NCI-H1930 (cell line): ENCODE measurements at regions not wholly inside any gene's neighbourhood (a gene's known extent, or its start where the extent isn't known, plus 50 kb on each side); places are given as distances from the start of the nearest gene placed in this dataset.

Experiments used
- DNase-seq, 2 experiments: peaks; one replicate each; lab custom pipeline; 2025; lab: John Stamatoyannopoulos, UW

DNA sequence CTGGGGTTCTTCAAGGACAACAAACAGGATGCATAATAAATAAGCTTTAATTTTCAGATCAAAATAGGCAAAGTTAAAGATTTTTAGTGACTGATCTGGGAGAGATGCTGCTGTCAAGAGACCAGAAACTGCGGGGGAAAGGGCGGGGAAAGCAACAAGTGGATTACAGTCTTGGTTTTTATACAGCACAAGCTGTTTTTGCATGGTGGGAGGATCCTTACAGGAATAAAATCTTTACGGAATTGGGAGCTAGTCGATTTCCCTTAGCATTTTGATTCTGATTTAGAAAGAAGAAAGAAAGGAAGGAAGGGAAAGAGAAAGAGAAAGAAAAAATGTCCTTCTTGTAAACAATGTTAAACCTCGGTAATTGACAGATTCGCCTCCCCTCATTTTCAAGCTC lies 242.3 kb upstream of the SP8 start:
- no peak for DNase-seq

- DNase-seq = no peak
Measured at GRCh38 chr7:21030237-21030871, 243.7 kb upstream of the SP8 start.

DNA sequence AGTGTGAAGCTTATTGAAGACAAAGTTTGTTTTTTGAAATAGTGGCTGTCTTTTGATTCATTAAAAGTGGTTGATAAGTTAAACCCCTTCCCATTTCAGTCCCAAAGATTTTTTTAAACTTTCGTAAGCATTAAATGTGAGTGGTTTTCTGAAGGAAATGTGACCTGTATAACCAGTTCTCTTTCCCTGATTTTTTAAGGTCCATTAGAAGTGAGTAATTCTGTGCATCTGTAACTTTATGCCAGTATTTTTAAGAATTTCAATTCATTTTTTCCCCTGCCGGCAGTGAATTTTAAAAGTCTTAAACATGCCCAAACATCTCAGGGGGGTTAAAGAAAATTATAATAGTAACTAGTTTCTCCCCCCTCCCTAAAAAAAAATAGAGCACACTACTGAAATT lies 254.6 kb upstream of the SP8 start:
- DNase-seq = no peak

GRCh38 chr7:21041666-21042065 lies 255.0 kb upstream of the SP8 start:
- no peak for DNase-seq

GRCh38 chr7:21044384-21044783 lies 257.7 kb upstream of the SP8 start:
- no peak for DNase-seq

DNA sequence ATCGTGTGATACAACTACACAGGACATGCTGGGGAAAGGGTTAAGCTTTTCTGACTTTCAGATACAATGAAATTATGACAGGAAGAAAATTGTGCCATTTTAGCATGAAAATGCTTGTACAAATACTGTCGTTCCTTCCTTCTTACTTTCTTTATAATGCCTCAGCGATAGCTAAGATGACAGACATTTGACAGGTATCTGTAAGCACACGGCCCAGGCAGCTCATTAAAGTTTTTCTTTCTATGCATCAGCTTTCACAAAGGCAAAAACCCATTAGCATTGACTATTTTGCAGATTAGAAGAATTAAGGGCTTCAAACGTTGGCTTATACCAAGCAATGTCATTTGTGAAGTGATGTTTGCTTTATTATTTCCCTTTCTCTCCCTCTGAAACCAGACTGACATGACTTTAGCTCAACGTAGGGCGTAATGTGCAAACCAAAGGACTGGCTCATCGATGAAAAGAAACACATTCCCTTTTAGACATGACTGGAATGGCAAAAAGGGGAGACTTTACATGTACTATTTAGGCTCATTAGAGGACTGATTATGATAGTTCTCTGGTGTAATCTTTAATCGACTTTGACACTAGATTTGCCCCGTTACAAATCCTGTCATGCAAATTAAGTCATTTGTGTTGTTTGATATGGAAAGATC lies 258.4 kb upstream of the SP8 start:
- DNase-seq = no peak

- DNase-seq = no peak
Measured at GRCh38 chr7:21051865-21052264, 265.2 kb upstream of the SP8 start.

DNA sequence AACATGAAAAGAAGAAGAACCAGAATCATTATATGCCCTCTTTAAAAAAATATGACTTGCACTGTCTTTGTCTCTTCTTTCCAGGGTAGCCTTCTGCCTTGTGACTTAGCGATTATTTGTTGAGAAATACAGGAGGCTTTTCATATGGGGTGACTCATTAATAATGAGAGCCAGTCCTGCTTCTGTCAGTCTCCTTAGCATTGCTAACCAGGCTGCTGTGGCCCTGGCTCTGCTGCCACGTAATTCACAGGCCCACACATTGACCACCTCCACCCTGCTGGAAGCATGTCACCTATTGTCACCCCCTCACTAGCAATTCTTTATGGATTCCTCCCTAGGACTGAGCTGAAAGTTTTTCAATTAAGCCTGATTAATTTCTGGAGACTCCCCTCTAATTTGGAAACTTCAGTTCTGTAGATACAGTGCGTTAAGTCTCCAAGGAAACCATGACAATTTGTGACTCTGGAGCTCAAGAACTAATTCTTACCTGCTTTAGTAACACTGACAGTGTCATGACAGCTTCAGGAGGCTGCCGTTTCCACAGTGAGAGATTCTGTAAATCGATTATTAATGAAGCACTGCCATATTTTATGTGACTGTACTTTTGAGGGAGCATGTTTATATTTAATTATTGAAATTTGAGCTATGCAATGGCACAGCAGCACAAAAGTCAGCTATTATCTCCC lies 267.9 kb upstream of the SP8 start:
- DNase-seq = no peak

DNA sequence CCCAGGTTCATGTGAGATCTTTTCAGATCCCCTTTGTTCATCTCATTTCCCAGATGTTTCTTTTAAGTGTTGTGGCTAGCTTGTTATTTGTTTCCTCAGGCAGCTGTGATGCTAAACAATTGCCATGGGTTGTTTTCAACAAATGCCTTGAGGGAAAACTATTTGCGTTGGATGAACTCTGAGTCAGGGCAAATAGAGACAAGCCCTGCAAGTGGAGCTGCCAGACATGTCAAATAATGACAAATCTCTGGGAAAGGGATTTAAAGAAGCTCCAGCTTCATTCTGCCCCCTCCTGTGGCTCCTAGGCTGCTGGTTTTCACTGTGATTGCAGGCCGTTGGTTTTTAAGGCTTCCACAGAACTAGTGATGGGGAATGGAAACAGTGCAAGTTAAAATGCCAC lies 272.4 kb upstream of the SP8 start:
- no peak for DNase-seq

DNA sequence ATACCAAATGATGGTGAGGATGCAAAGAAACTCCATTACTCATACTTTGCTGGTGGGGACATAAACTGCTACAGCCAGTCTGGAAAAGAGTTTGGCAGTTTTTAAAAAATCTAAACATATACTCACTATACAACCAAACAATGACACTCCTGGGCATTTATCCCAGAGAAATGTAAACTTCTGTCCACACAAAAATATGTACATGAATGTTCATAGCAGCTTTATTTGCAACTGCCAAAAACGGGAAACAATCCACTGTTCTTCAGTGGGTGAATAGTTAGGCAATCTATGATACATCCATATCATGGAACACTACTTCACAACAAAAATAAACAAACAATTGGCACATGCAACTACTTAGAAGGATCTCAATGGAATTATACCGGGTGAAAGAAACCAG lies 276.4 kb upstream of the SP8 start:
- no peak for DNase-seq

DNA sequence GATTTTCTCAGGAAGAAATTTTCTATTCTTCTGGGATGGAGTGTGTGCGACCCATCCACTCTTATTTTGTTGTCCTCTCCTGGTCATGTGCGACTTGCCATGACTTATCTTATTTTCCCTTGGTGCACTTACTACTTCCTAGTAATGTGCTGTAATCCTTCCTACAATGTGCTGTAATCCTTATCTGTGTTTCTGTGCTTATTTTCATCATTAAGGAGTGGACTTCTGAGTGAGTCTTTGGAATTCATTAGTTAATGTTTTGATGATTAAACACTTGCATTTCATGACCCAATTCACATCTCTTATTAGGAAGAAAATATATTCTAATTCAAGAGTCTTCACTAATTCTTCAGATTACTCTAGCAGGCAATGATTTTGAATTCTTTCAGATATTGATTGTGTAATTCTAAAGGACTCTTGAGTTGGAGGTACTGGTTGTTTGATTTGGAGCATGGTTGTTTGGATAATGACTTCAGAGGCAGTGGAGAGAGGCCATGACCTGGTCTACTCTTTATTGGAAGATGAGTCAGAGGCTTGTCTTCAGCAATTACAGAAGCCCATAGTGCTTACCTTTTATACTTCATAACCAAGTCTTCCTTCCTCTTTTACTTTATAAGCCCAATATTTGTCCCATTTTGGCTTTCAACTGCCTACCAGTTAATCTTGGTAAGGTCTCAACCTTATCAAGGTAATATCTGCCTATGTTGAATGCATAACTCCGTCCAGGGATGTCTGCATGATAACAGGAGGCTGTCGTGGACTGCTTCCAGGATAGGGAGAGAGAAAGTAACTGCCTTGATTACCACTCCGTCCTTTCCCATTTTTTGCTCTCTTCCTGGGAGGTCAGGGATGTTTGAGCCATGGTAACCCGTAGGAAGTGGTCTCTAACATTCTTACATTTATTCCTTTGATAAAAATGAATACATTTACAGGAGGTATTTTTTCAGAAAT lies 278.3 kb upstream of the SP8 start:
- DNase-seq = no peak

DNA sequence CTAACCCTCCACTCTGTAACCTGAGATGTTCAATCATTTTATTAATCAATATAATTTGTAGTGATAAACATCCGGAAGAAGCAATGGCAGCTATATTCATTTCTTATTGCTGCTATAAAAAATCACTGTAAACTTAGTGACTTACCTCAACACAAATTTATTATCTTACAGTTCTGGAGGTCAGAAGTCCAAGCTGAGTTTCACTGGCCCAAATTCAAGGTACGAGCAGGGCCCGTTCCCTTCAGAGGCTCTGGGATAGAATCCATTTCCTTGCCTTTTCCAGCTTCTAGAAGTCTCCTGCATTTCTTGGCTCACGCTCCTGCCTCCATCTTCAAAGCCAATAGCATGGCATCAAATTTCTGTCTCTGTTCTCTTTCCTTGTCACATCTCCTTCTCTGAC lies 279.5 kb upstream of the SP8 start:
- DNase-seq = no peak

DNA sequence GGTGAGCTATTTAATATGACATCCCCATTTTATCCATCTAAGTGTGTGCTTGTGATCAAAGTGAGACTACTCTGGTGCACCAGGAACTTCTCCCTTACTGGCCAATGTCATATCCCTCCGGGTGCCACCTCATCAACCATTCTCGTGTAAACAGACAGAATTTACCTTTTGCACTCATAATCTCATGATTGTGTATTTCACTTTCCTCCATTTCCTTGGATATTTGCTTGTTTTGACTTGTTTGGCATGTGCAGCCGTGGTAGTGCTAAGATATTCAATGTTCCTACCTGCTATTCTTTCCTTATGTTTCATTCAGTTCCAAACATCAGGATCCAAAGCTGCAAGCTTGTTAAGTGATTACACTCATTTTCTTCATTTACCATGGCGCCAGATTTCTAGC lies 280.5 kb upstream of the SP8 start:
- no peak for DNase-seq

DNA sequence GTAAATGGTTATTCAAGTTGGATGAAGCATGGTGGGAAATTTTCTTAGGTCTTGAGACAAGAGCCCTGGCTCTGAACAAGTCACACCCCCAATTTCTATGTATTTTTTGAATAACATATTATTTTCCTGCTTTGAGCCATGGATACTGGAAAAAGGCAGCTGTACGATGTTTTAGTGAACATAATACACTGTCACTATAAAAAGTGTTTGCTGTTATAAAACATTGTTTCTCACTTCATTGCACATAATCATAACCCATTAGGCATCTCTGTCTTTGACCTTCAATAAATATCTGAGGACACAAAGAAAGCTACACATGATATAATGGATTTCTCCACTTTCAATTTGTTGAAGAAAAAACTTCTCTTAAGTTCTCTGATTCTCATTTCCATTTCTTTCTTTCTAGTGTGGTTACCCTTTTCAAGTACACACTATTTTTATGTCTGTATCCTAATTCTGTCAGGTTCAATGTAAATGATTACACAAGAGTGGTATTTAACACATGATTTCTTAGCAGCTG lies 283.9 kb upstream of the SP8 start:
- no peak for DNase-seq

DNA sequence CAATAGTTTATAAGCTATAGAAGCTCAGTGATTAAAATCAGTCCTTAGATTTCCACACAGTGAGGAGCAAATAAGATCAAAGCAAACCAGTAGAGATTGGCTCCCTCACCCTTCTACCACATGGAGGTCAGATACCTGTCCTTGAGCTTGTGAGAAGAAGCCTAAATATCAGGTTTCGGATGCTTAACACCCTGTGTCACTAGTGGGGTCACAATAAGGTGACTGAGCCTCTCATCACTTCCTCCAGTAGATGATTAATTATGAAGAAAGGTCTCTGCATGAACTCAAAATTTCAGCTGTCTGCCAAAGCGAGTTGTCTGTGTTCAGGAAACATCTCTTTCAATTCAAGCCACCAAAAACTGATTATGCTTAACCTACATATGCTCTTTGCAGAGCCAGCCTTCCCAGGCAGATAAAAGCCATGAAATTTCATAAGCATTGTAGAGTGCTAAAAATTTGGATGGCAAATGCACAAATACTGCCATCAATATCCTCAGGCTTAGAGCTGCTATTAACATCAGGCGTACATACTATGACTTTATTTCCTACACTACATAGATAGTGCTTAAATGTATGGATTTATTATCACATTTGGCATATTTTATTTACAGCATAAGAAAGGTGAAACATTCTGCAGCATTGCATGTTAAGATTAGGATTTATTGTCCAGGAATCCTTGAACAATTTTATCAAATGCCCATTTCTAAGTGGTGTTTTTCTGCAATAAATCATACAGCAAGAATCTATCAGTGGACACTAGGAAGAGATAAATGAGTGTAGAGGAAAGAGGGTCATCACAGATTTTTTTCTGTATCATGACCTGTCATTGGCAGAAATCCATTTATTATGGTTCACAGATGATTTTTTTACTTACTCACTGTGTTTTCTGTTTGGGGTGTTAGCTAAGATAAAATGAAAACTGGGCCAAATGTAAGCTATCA lies 285.1 kb upstream of the SP8 start:
- no peak for DNase-seq

DNA sequence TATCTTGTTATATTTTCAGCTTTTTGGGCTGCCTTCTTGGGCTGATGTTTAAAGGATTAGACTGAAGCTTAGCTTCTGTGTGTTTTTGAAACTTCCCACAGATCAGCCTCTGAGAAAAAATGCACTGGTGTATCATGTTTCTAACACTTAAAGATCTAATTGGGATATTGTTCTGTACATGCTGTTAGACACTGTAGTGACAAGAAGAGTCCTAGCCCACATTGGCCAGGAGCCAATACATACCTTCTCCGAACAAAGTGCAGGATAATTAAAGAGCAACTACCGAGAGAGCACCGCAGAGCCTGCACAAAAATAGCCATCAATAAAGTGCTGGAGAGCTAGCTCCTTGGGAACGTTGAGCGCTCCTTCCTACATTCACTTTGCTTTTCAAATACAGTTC lies 289.4 kb upstream of the SP8 start:
- DNase-seq = peak in 1 of 2 experiments; percentile 10

GRCh38 chr7:21076574-21076973 lies 289.9 kb upstream of the SP8 start:
- no peak for DNase-seq

DNA sequence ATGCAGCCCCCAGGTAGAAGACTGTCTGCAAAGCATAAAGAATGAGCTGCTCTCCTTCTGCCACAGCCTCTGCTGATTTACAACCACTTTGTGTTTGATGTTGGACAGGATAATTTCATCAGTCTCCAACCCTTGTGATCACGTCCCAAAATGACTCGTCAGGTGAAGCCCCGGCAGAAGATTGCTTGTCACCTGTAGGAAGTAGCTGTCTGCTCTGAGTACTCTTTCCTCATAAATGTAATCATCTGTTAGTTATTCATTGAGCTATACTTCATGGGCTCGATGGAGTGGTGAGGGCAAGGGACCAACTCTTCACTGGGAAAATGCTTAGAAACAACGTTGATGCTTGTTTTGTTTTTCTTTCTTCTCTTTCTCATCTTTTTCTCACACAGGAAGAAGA lies 290.9 kb upstream of the SP8 start:
- DNase-seq = no peak

DNA sequence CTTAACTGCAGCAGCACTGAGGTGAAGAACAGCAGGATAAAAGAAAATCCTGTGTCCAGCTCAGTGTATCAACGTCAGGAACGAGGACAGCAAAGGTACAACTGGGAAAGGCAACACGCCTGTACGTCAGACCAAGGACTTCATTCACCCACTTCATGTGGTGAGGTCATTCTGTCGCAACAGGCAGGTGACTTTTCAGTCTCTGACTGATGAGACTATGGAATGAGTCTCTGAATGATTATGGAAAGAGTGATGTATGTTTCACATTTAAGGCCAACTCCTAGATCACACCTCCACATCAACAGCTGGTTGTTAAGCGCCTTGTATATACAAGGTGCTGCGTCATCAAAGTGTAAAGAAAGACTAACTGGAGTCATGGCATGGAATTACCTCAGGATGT lies 297.6 kb upstream of the SP8 start:
- DNase-seq = no peak

DNA sequence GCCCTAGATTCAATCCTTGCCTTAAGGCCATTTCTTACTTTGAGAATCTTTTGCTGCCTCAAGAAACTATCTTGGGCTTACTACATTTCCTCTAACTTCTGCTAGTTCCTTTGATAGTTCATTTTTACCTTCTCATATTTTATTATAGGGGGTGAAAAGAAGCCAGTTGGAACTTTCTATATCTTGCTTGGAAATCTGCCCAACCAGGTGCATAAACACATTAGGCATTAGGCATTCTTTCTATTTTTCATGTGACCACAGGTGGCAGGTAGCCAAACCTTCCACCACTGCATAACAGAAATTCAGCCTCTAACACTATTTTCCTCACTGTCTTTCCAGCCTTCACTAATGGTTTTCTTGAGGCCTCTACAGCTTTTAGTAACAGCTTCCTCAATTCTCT lies 300.0 kb upstream of the SP8 start:
- DNase-seq = no peak

GRCh38 chr7:21089653-21090052 lies 303.0 kb upstream of the SP8 start:
- DNase-seq = no peak
